SKM-1 (cell line): ENCODE measurements at regions not wholly inside any gene's neighbourhood (a gene's known extent, or its start where the extent isn't known, plus 50 kb on each side); places are given as distances from the start of the nearest gene placed in this dataset.
"Not testable (repeated sequence)": the region's sequence is repeated elsewhere in the genome, so short reads cannot be mapped to it uniquely, and the experiment has no call there.

Experiments used
- DNase-seq: peaks from one replicate; lab custom pipeline; 2025; ENCODE audit not compliant: unreplicated experiment; lab: John Stamatoyannopoulos, UW

- no peak for DNase-seq
These were observed 294.2 kb downstream of the NDUFA10 start for GRCh38 chr2:239730897-239731296.

- DNase-seq, result not testable (repeated sequence)
These were observed 294.6 kb downstream of the NDUFA10 start for GRCh38 chr2:239730567-239730882.

GRCh38 chr2:239729681-239730566 lies 295.2 kb downstream of the NDUFA10 start:
- DNase-seq, result no peak

GRCh38 chr2:239729151-239729550 lies 296.0 kb downstream of the NDUFA10 start:
- no peak for DNase-seq

- no peak for DNase-seq
These were observed 296.4 kb downstream of the NDUFA10 start for GRCh38 chr2:239728751-239729150.

- no peak for DNase-seq
These were observed 297.2 kb downstream of the NDUFA10 start for GRCh38 chr2:239727776-239728600.

- no peak for DNase-seq
These were observed 297.9 kb downstream of the NDUFA10 start for GRCh38 chr2:239727182-239727775.

- DNase-seq, result no peak
These were observed 298.4 kb downstream of the NDUFA10 start for GRCh38 chr2:239726631-239727181.

- DNase-seq, result no peak
These were observed 299.0 kb downstream of the NDUFA10 start for GRCh38 chr2:239726091-239726591.

- DNase-seq, result no peak
These were observed 299.6 kb downstream of the NDUFA10 start for GRCh38 chr2:239725551-239725890.

- DNase-seq, result no peak
These were observed 300.1 kb downstream of the NDUFA10 start for GRCh38 chr2:239724851-239725550.

GRCh38 chr2:239724194-239724849 lies 300.8 kb downstream of the NDUFA10 start:
- no peak for DNase-seq

- DNase-seq, result no peak
These were observed 301.5 kb downstream of the NDUFA10 start for GRCh38 chr2:239723486-239724193.

- no peak for DNase-seq
These were observed 302.2 kb downstream of the NDUFA10 start for GRCh38 chr2:239722760-239723470.

- no peak for DNase-seq
These were observed 303.0 kb downstream of the NDUFA10 start for GRCh38 chr2:239721991-239722759.

- no peak for DNase-seq
These were observed 303.6 kb downstream of the NDUFA10 start for GRCh38 chr2:239721531-239721930.

GRCh38 chr2:239720361-239721360 lies 304.5 kb downstream of the NDUFA10 start:
- no peak for DNase-seq
